GM08714 (cell line): ENCODE measurements at regions not wholly inside any gene's neighbourhood (a gene's known extent, or its start where the extent isn't known, plus 50 kb on each side); places are given as distances from the start of the nearest gene placed in this dataset.
"Not testable (repeated sequence)": the region's sequence is repeated elsewhere in the genome, so short reads cannot be mapped to it uniquely, and the experiment has no call there.

Experiments used
- H3K4me3 ChIP-seq: fragments of 200-500 bp; sonication (Bioruptor generic); 2 replicates; pipeline ENCODE4 v1.5.1; 2014; ENCODE audit warnings: mild to moderate bottlenecking, low read length, inconsistent platforms
- ZNF274 ChIP-seq: IDR thresholded peaks from 2 replicates; pipeline ENCODE4 v1.6.1; 2012; ENCODE audit warnings: mild to moderate bottlenecking, low read depth, low read length

DNA sequence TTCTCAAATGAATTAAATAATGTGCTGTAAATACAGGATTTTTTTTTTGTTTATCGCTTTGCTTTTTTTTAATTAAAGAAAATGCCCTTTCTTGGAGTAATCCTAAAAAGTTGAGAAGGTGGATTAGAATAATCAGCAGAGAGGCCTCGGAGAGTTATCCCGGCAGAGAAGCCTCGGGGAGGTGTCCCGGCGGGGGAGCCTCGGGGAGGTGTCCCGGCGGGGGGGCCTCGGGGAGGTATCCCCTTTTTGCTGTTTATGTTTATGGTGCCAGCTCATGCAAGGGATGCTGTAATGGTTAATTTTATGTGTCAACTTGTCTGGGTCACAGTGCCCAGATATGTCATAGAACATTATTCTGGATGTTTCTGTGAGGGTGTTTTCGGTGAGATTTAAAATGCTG is 263.0 kb upstream of the TRIB2 start:
- no peak overlapping the region for H3K4me3 ChIP-seq
- TF ChIP-seq ZNF274 = no peak

DNA sequence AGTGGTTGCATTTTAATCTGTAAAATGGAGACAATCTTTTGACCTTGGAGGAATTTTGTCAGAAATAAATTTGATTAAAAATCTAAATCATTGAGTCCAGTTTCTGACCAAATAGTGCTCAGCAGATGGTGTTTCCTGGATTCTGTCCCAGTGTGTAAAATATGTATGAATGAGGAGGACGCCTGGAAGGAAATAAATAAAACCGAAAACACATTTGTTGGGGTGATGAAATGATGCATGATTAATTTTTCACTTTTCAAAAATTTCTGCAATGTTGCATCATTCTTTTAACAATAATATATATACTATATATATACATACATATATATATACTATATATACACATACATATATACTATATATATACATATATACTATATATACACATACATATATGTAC is 261.1 kb upstream of the TRIB2 start:
- no peak overlapping the region for H3K4me3 ChIP-seq

DNA sequence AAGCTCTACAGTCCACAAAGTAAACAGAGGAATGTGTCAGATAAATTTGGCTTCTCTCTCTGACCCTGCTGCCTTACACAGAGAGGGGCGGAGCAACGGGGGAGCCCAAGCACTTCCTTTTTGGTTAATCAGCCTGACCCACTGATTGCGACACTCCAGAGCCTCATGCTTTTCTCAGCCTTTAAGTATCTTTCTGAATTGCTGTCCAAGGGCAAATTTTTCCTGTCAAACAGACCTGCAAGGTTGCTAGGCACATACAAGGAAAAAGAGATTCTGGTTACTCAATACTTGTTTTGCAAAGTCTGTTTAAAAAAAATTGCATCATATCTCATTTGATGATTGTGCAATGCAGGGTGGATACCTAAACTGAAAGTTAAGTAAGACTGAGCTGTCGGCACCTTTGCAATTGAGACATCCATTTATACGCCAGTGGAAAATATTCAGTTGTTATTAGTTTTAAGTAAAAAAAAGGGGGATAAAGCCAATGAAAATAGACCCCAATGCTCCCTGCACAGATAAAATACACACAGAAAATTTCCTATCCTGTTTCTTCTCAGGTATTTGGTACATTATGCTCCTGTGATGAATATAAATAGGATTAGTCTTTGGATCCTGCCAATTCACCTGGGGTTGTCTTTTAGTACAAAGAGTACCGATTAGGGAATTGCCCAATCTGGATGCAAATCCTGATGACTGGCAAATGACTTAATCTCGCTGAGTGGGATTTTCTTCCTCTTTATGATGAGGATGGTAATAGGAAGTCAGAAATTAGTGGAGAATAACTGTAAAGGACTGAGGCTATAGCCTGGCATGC is 260.2 kb upstream of the TRIB2 start:
- H3K4me3 ChIP-seq = peak overlapping the region; percentile 34; the same call in 1 of the 2 replicates
- TF ChIP-seq ZNF274 = no peak

More for the DNA sequence above, 261.1 kb upstream of the TRIB2 start:
- no peak for TF ChIP-seq ZNF274

- H3K4me3 ChIP-seq = no peak overlapping the region
- no peak for TF ChIP-seq ZNF274
Observed at GRCh38 chr2:12457831-12458230, 258.9 kb upstream of the TRIB2 start.

DNA sequence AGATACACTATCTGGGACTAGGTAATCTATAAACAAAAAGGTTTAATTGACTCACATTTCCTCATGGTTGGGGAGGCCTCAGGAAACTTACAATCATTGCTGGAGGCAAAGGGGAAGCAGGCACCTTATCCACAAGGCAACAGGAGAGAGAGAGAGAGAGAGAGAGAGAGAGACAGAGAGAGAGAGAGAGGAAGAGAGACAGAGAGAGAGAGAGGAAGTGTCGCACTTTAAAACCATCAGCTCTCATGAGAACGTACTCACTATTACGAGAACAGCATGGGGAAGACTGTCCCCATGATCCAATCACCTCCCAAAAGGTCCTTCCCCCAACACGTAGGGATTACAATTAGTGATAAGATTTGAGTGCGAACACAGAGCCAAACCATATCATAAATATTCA is 253.5 kb upstream of the TRIB2 start:
- H3K4me3 ChIP-seq = no peak overlapping the region
- no peak for TF ChIP-seq ZNF274

GRCh38 chr2:12465631-12466135 is 251.1 kb upstream of the TRIB2 start:
- no peak for TF ChIP-seq ZNF274
- no peak overlapping the region for H3K4me3 ChIP-seq

DNA sequence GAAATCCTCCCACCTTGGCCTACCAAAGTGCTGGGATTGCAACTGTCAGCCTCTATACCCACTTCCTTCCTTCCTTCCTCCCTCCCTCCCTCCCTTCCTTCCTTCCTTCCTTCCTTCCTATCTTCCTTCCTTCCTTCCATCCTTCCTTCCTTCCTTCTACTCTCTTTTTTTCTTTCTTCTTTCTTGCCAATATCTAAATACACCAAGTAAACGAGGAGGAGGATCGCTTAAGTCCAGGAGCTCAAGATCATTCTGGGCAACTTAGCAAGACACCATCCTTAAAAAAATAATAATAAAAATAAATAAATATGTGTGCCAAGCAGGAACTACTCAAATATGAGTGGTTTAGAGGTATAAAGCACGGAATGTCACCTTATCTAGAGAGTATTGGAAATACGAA is 249.4 kb upstream of the TRIB2 start:
- no peak overlapping the region for H3K4me3 ChIP-seq
- no peak for TF ChIP-seq ZNF274

DNA sequence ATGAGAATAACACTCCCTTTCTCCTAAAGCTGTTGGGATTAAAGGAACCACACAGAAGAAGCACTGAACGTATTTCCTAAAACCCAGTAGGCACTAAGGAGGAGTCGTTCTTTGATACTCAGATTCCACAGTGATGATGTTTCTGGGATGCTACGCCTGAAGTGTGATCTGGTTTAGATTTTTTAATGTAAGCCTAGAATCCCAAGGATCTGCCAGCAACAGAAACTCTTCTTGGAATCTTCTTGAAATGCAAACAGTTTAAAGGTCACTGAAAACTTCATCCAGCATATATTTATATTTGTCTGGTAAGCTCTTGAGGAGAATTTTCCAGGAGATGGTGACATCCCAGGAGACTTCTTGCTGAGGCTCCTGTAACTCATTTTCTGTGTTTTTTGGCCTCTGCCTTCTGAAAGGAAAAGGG is 247.6 kb upstream of the TRIB2 start:
- TF ChIP-seq ZNF274 = no peak
- no peak overlapping the region for H3K4me3 ChIP-seq

- not testable (repeated sequence) for H3K4me3 ChIP-seq
Observed at GRCh38 chr2:12472265-12472664, 244.5 kb upstream of the TRIB2 start.

DNA sequence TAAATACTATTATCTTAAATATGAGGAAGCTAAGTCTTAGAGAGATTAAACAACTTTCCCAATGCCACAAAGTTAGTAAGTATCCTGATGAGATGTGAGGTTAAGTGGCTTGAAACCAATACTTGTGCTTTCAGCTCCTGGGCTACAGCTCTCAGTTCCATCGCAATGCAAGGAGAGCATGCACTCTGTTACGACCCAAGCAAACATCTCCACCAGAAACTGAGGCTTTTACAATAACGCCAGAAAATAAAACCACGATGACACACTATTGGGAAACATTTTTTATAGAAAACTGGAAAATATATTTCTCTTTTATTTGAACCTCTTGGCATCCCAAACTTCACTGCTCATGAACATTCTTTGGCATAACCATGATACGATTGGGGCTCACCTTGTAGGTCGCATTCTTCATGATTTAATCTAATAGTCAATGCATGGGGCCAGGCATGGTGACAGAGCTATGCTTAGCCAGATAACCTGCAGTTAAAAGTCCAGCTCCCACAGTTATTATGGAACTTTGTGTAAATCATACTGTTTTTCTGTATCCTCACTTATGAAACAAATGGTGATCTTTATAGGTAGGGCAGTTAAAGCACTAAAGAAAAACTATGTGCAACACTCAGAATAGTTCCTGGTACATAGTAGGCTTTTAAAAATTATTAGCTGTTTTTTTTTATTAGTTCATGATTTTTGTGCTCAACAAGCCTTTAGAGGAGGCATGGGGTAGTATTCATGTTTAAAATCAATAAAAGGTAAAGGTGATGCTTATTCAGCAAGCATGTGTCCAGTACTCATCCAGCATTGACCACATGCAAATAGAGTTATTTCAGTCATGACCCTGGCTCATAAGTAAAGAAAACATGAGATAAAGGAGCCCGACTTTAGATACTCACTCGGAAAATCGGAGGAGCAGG is 238.3 kb upstream of the TRIB2 start:
- TF ChIP-seq ZNF274 = no peak

GRCh38 chr2:12479065-12479601 is 237.6 kb upstream of the TRIB2 start:
- no peak for TF ChIP-seq ZNF274
- H3K4me3 ChIP-seq = no peak overlapping the region

More for the DNA sequence above, 238.3 kb upstream of the TRIB2 start:
- H3K4me3 ChIP-seq = no peak overlapping the region

GRCh38 chr2:12484536-12485115 is 232.1 kb upstream of the TRIB2 start:
- TF ChIP-seq ZNF274 = no peak
- no peak overlapping the region for H3K4me3 ChIP-seq

DNA sequence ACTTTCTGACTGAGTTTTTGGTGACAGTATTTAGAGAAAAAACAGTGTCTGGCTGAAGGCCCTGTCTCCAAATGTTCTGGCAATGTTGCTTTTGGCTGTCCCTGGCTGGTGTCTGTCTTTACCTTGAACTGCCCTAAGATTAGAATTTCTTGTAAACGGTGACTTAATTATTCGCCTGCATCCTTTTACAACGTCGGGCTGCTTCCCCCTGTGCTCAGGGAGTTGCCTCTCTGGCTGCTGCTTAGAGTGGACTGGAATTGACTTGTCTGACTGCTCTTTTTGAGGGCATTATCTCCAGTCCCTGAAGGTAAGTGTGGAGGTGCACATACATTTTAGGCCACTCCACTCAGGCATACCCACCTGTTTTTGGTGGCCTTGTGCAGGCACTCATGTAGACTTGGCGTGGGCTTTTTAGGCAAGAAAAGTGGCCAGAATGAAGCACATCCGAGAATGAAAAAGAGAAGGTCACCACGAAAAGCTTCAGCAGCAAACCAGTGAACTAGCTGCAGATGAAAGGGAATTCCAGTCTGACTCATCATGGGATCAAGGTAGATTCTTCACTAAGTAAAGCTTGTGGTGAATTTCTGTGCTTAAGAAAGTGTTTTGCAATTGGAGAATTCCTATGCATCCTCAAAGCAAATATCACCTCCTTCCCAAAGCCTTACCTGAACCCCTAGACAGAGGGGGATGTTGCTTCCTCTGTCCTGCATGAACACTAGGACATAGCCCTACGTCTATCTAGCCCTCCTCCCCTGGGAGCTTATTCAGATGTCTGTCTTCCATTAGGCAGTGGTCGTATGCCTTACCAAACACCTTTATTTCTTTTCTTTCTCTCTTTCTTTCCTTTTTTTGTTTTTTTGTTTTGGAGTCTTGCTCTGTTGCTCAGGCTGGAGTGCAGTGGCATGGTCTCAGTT is 230.3 kb upstream of the TRIB2 start:
- H3K4me3 ChIP-seq = no peak overlapping the region
- no peak for TF ChIP-seq ZNF274
